Endothelial cell of umbilical vein (primary cell): ENCODE measurements at regions not wholly inside any gene's neighbourhood (a gene's known extent, or its start where the extent isn't known, plus 50 kb on each side); places are given as distances from the start of the nearest gene placed in this dataset.

Experiments used
- BruUV-seq: library from RNA; stranded (reverse); fragments of 400-500 nt; replicated peaks from 2 replicates; lab custom pipeline; 2021; lab: Mats Ljungman, UMichigan
- CTCF ChIA-PET: fragments of 300-600, 350-600 bp; sonication (Branson Sonifier 250); formaldehyde crosslinking; loops from one replicate; lab custom pipeline; 2021; ENCODE audit warnings: antibody characterized with exemption, inconsistent platforms; lab: Charles Lee
- POLR2A ChIA-PET: fragments of 300-600, 350-600 bp; sonication (Branson Sonifier 250); formaldehyde crosslinking; loops from one replicate; lab custom pipeline; 2021; ENCODE audit warnings: antibody characterized with exemption, inconsistent platforms; lab: Charles Lee
- DNase-seq: peaks from one replicate; pipeline ENCODE4 v3.0.0-alpha.2; 2011; ENCODE audit warnings: low read depth, low spot score
- FAIRE-seq: peaks from 2 replicates; lab custom pipeline; 2011; peaks lifted over from hg19 to GRCh38; lab: Jason Lieb, UNC
- H2AFZ ChIP-seq: 2 replicates; pipeline ENCODE4 v1.6.0; 2012; ENCODE audit warnings: low read depth, low read length, control low read depth, inconsistent platforms
- H3K27ac ChIP-seq: 2 replicates; pipeline ENCODE4 v1.5.1; 2011; ENCODE audit warnings: low read depth, mild to moderate bottlenecking, control low read depth, low read length, moderate library complexity; ENCODE audit not compliant: insufficient read depth
- H3K27me3 ChIP-seq, 2 experiments: 2 replicates each; pipeline versions ENCODE4 v1.6.0 to v1.6.1; 2011; ENCODE audit warnings: low read length in 2 of 2, mixed read lengths in 1 of 2; ENCODE audit not compliant: control insufficient read depth in 2 of 2, insufficient read depth in 2 of 2
- H3K36me3 ChIP-seq, 2 experiments: 2 replicates in 1 of 2; 3 replicates in 1 of 2; pipeline ENCODE4 v1.5.1; 2011; ENCODE audit warnings: low read length in 2 of 2, mild to moderate bottlenecking in 1 of 2, moderate library complexity in 1 of 2; ENCODE audit not compliant: control insufficient read depth in 2 of 2, insufficient read depth in 2 of 2; ENCODE audit errors: extremely low read depth in 1 of 2
- H3K4me1 ChIP-seq: 3 replicates; pipeline ENCODE4 v1.5.1; 2011; ENCODE audit warnings: mild to moderate bottlenecking, low read length; ENCODE audit not compliant: control insufficient read depth, insufficient read depth; ENCODE audit errors: extremely low read depth
- H3K4me2 ChIP-seq: 2 replicates; pipeline ENCODE4 v1.6.1; 2011; ENCODE audit warnings: low read length, control low read depth, mixed read lengths; ENCODE audit not compliant: insufficient read depth
- H3K4me3 ChIP-seq, 3 experiments: fragments of 200-600 bp in 1 of 3; sonication (generic), shearing (Covaris generic) in 1 of 3; replicated peaks in 1 of 3; 2 replicates each; pipeline ENCODE4 v1.5.1; 2011 to 2016; ENCODE audit warnings: control low read depth in 3 of 3, low read length in 3 of 3, mild to moderate bottlenecking in 2 of 3, inconsistent platforms in 1 of 3, low read depth in 1 of 3, moderate library complexity in 1 of 3; ENCODE audit not compliant: insufficient read depth in 1 of 3
- H3K79me2 ChIP-seq: 2 replicates; pipeline ENCODE4 v1.6.0; 2012; ENCODE audit warnings: low read length, inconsistent platforms; ENCODE audit not compliant: control insufficient read depth, insufficient read depth
- H3K9ac ChIP-seq: replicated peaks from 2 replicates; pipeline ENCODE3; 2011; ENCODE audit warnings: low read length, control low read depth; ENCODE audit not compliant: insufficient read depth; ENCODE audit errors: extremely low read depth
- H3K9me1 ChIP-seq: replicated peaks from 3 replicates; pipeline ENCODE4 v1.6.0; 2011; ENCODE audit warnings: mild to moderate bottlenecking, low read length; ENCODE audit not compliant: control insufficient read depth, insufficient read depth; ENCODE audit errors: extremely low read depth
- H3K9me3 ChIP-seq: replicated peaks from 2 replicates; pipeline ENCODE4 v1.5.1; 2012; ENCODE audit warnings: low read length, inconsistent platforms; ENCODE audit not compliant: control insufficient read depth, insufficient read depth
- H4K20me1 ChIP-seq: replicated peaks from 2 replicates; pipeline ENCODE3; 2011; ENCODE audit warnings: mild to moderate bottlenecking, low read length; ENCODE audit not compliant: control insufficient read depth, insufficient read depth; ENCODE audit errors: extremely low read depth
- CTCF ChIP-seq, 2 donors: IDR thresholded peaks; 1 replicate in 1 of 2; 2 replicates in 1 of 2; pipeline ENCODE4 v1.5.1; 2011; ENCODE audit warnings: low read length in 2 of 2, mild to moderate bottlenecking in 2 of 2, moderate library complexity in 2 of 2, control low read depth in 1 of 2, inconsistent platforms in 1 of 2, low read depth in 1 of 2; ENCODE audit not compliant: insufficient read depth in 1 of 2; ENCODE audit errors: extremely low read depth in 1 of 2
- EZH2 ChIP-seq: IDR thresholded peaks from 2 replicates; pipeline ENCODE4 v1.6.1; 2012; ENCODE audit warnings: borderline replicate concordance, low read depth, mild to moderate bottlenecking, moderate library complexity, low read length, inconsistent platforms; ENCODE audit not compliant: severe bottlenecking
- FOS ChIP-seq: IDR thresholded peaks from 2 replicates; pipeline ENCODE4 v1.6.1; 2011; ENCODE audit warnings: mild to moderate bottlenecking, low read length, moderate library complexity, borderline replicate concordance; ENCODE audit not compliant: insufficient read depth
- GATA2 ChIP-seq: IDR thresholded peaks from 2 replicates; pipeline ENCODE4 v1.7.0; 2011; ENCODE audit warnings: low read depth, mild to moderate bottlenecking, moderate library complexity, mixed read lengths, low read length; ENCODE audit not compliant: insufficient read length, insufficient read depth
- JUN ChIP-seq: IDR thresholded peaks from 2 replicates; pipeline ENCODE4 v1.6.1; 2011; ENCODE audit warnings: borderline replicate concordance, low read depth; ENCODE audit not compliant: insufficient read length, insufficient read depth
- MAX ChIP-seq: IDR thresholded peaks from 2 replicates; pipeline ENCODE4 v1.6.1; 2011; ENCODE audit not compliant: insufficient read depth, insufficient read length
- MYC ChIP-seq: IDR thresholded peaks from one replicate; pipeline ENCODE4 v1.6.1; 2011; ENCODE audit warnings: mild to moderate bottlenecking, low read depth, low read length
- POLR2A ChIP-seq: IDR thresholded peaks from 2 replicates; pipeline ENCODE4 v1.6.1; 2012; ENCODE audit warnings: low read depth, mild to moderate bottlenecking, control low read depth, low read length
- POLR2AphosphoS5 ChIP-seq: IDR thresholded peaks from 2 replicates; pipeline ENCODE4 v1.6.1; 2012; ENCODE audit warnings: low read depth, mild to moderate bottlenecking, control low read depth, low read length, moderate library complexity; ENCODE audit not compliant: insufficient read depth
- dilution Hi-C: fragments of 300-500 bp; cut with MboI; formaldehyde crosslinking; loops from one replicate; pipeline ENCODE4 v1.15.0; 2019; ENCODE audit warnings: low sequenced_read_pairs; ENCODE audit not compliant: extremely low pct_ligation_motif_present
- intact Hi-C: fragments of 100-400 bp; cut with micrococcal nuclease; formaldehyde crosslinking; loops from one replicate; pipeline ENCODE4 v1.10.0; 2022

GRCh38 chr2:133824869-133825268 is 256.6 kb upstream of the NCKAP5 start:
- POLR2A ChIA-PET, result no interaction called here
- dilution Hi-C loops (no loop called here), intact Hi-C loops (no loop called here)
- Histone ChIP-seq H3K27me3 (no peaks in the 10 kb centered on the region), H3K27ac (no peak overlapping the region), H3K4me1 (peaks cover 32% of the 10 kb centered on the region), H3K9me1 (no peaks in the 10 kb centered on the region), H3K9me3 (no peaks in the 10 kb centered on the region), H2AFZ (no peak overlapping the region), H4K20me1 (no peaks in the 10 kb centered on the region), H3K9ac (no peak overlapping the region), H3K4me2 (no peak overlapping the region), H3K79me2 (no peaks in the 10 kb centered on the region), H3K4me3 (no peak overlapping the region), H3K36me3 (no peaks in the 10 kb centered on the region)
- DNase-seq (no peak), FAIRE-seq (peak; percentile 38)
- CTCF ChIA-PET, result interaction anchor here (1.5 kb wide), 1 partner anchor 45 kb away, joined by 4 read pairs; no protein-coding TSS in a partner anchor
- no TSS peak for BruUV-seq
- TF ChIP-seq JUN (no peak), POLR2AphosphoS5 (no peak), FOS (no peak), MAX (no peak), GATA2 (no peak), EZH2 (no peak), MYC (no peak), CTCF (IDR thresholded peaks at IDR 0.05; ENCODE audit: extremely low read depth in 1 of 2, insufficient read depth in 1 of 2, low read depth in 1 of 2, low read length in 2 of 2) (no peak), POLR2A (no peak)
